ENCODE measurements at regions not wholly inside any gene's neighbourhood (a gene's known extent, or its start where the extent isn't known, plus 50 kb on each side); places are given as distances from the start of the nearest gene placed in this dataset.

DNA sequence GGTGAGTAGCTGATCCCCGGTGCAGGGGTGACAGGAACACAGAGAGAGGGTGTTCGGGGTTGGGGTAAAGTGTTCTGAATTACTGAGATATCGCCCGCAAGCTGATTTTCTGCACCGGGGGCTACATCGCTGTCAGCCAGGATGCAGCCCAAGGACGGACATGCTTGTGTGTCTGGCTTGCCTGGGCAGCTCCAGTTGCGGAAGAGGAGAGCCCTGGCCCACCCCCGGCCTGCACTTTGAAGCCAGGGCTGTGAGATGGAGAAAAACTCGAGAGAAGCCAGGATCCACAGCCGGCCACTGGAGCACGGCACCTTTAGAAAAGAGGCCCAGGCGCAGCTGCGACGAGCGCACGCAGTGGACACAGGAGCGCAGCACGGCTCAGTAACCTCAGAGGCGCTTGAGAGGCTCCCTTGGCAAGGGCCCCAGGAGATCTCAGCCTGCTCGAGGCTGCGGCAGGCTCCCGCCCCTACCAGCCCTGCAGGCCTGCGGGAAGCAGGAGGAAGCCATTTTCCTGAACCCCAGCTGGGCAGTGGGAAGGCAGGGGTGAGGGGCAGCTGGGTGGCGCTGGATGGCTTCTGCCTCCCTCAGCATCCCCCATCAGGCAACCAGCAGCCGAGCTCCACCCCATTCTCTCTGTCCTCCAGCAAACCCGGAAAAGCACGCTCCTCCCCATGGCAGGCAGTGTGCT is 59.2 kb downstream of the C9orf50 start:
- TF ChIP-seq, protein P1, sequence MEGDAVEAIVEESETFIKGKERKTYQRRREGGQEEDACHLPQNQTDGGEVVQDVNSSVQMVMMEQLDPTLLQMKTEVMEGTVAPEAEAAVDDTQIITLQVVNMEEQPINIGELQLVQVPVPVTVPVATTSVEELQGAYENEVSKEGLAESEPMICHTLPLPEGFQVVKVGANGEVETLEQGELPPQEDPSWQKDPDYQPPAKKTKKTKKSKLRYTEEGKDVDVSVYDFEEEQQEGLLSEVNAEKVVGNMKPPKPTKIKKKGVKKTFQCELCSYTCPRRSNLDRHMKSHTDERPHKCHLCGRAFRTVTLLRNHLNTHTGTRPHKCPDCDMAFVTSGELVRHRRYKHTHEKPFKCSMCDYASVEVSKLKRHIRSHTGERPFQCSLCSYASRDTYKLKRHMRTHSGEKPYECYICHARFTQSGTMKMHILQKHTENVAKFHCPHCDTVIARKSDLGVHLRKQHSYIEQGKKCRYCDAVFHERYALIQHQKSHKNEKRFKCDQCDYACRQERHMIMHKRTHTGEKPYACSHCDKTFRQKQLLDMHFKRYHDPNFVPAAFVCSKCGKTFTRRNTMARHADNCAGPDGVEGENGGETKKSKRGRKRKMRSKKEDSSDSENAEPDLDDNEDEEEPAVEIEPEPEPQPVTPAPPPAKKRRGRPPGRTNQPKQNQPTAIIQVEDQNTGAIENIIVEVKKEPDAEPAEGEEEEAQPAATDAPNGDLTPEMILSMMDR (IDR thresholded peaks at IDR 0.05 in 4 of 5, conservative IDR thresholded peaks at IDR 0.05 in 1 of 5), result no peak
- no peak for TF ChIP-seq POLR2A (IDR thresholded peaks at IDR 0.05)
